ENCODE measurements at regions not wholly inside any gene's neighbourhood (a gene's known extent, or its start where the extent isn't known, plus 50 kb on each side); places are given as distances from the start of the nearest gene placed in this dataset.
A peak's percentile ranks its signal among the peaks of the same experiment; 100 is the strongest.

GRCh38 chr3:154990543-154990942, 89.6 kb upstream of the MME start:
- TF ChIP-seq CTCF (IDR thresholded peaks at IDR 0.05; ENCODE audit: low read depth, low read length) = no peak
- Histone ChIP-seq H3K9me3 (ENCODE audit: low read depth) (no peaks in the 10 kb centered on the region), H3K27me3 (no peaks in the 10 kb centered on the region)

GRCh38 chr3:154987846-154988245, 92.3 kb upstream of the MME start:
- Histone ChIP-seq H3K4me1 (ENCODE audit: low read depth) (no peaks in the 10 kb centered on the region), H3K36me3 (no peaks in the 10 kb centered on the region), H3K27ac (no peak overlapping the region), H3K27me3 (no peaks in the 10 kb centered on the region), H3K9me3 (ENCODE audit: low read depth) (no peaks in the 10 kb centered on the region), H3K4me3 (no peak overlapping the region)
- TF ChIP-seq CTCF (IDR thresholded peaks at IDR 0.05; ENCODE audit: low read depth, low read length) = no peak
- no peak for DNase-seq (ENCODE audit: low read depth in 1 of 2, low spot score in 1 of 2)

More at GRCh38 chr3:154990543-154990942, 89.6 kb upstream of the MME start:
- H3K4me1 ChIP-seq (ENCODE audit: low read depth) = no peaks in the 10 kb centered on the region
- H3K27ac ChIP-seq = no peak overlapping the region
- H3K36me3 ChIP-seq = no peaks in the 10 kb centered on the region
- no peak for DNase-seq (ENCODE audit: low read depth in 1 of 2, low spot score in 1 of 2)
- no peak overlapping the region for H3K4me3 ChIP-seq

GRCh38 chr3:154981664-154982063, 98.5 kb upstream of the MME start:
- Histone ChIP-seq H3K4me1 (ENCODE audit: low read depth) (no peaks in the 10 kb centered on the region), H3K9me3 (ENCODE audit: low read depth) (no peaks in the 10 kb centered on the region), H3K27ac (no peak overlapping the region), H3K4me3 (no peak overlapping the region), H3K27me3 (no peaks in the 10 kb centered on the region), H3K36me3 (no peaks in the 10 kb centered on the region)
- no peak for DNase-seq (ENCODE audit: low read depth in 1 of 2, low spot score in 1 of 2)
- TF ChIP-seq CTCF (IDR thresholded peaks at IDR 0.05; ENCODE audit: low read depth, low read length) = no peak

GRCh38 chr3:154981201-154981600, 98.9 kb upstream of the MME start:
- H3K4me1 ChIP-seq (ENCODE audit: low read depth) = no peaks in the 10 kb centered on the region
- no peak overlapping the region for H3K27ac ChIP-seq
- TF ChIP-seq CTCF (IDR thresholded peaks at IDR 0.05; ENCODE audit: low read depth, low read length) = no peak
- no peaks in the 10 kb centered on the region for H3K27me3 ChIP-seq
- no peaks in the 10 kb centered on the region for H3K9me3 ChIP-seq (ENCODE audit: low read depth)
- peak in 1 of 2 donors; percentile 25 for DNase-seq (ENCODE audit: low read depth in 1 of 2, low spot score in 1 of 2)
- H3K36me3 ChIP-seq = no peaks in the 10 kb centered on the region
- H3K4me3 ChIP-seq = no peak overlapping the region

- Histone ChIP-seq H3K4me3 (no peak overlapping the region), H3K4me1 (ENCODE audit: low read depth) (no peaks in the 10 kb centered on the region), H3K9me3 (ENCODE audit: low read depth) (no peaks in the 10 kb centered on the region), H3K27ac (no peak overlapping the region), H3K27me3 (no peaks in the 10 kb centered on the region), H3K36me3 (no peaks in the 10 kb centered on the region)
- no peak for TF ChIP-seq CTCF (IDR thresholded peaks at IDR 0.05; ENCODE audit: low read depth, low read length)
- DNase-seq (ENCODE audit: low read depth in 1 of 2, low spot score in 1 of 2) = no peak
Measured at GRCh38 chr3:154979331-154979730, 100.8 kb upstream of the MME start.

GRCh38 chr3:154977666-154978065, 102.5 kb upstream of the MME start:
- H3K27ac ChIP-seq = no peak overlapping the region

More at GRCh38 chr3:154977666-154978065, 102.5 kb upstream of the MME start:
- TF ChIP-seq CTCF (IDR thresholded peaks at IDR 0.05; ENCODE audit: low read depth, low read length) = no peak
- H3K9me3 ChIP-seq (ENCODE audit: low read depth) = no peaks in the 10 kb centered on the region
- no peak for DNase-seq (ENCODE audit: low read depth in 1 of 2, low spot score in 1 of 2)
- no peaks in the 10 kb centered on the region for H3K27me3 ChIP-seq
- H3K4me3 ChIP-seq = no peak overlapping the region
- H3K4me1 ChIP-seq (ENCODE audit: low read depth) = no peaks in the 10 kb centered on the region
- H3K36me3 ChIP-seq = no peaks in the 10 kb centered on the region

Data from cardiac muscle cell (in vitro differentiated cells and primary cell).